GM23338 (cell line): ENCODE measurements at regions not wholly inside any gene's neighbourhood (a gene's known extent, or its start where the extent isn't known, plus 50 kb on each side); places are given as distances from the start of the nearest gene placed in this dataset.

Experiments
- CREB1 ChIP-seq: fragments of 250-450 bp; sonication (Bioruptor Pico); IDR thresholded peaks from 2 replicates; pipeline ENCODE4 v1.5.0; 2020; ENCODE audit warnings: low read depth, mild to moderate bottlenecking, moderate library complexity
- EZH2 ChIP-seq: fragments of 200-600 bp; sonication (generic); IDR thresholded peaks from one replicate; pipeline ENCODE4 v1.8.0; 2017; ENCODE audit warnings: antibody characterized with exemption, mild to moderate bottlenecking, low read depth; ENCODE audit not compliant: unreplicated experiment
- EZH2phosphoT487 ChIP-seq: fragments of 200-600 bp; sonication (generic); IDR thresholded peaks from one replicate; pipeline ENCODE4 v1.8.1; 2018; ENCODE audit warnings: antibody characterized with exemption; ENCODE audit not compliant: unreplicated experiment
- JUNB ChIP-seq: IDR thresholded peaks from one replicate; pipeline ENCODE4 v1.6.1; 2016; ENCODE audit warnings: antibody characterized with exemption; ENCODE audit not compliant: unreplicated experiment
- NANOG ChIP-seq: IDR thresholded peaks from 2 replicates; pipeline ENCODE4 v1.6.1; 2016; ENCODE audit warnings: antibody characterized with exemption, borderline replicate concordance
- POLR2AphosphoS5 ChIP-seq: IDR thresholded peaks from 2 replicates; pipeline ENCODE4 v1.6.1; 2016; ENCODE audit warnings: antibody characterized with exemption, low read depth
- ZNF331 ChIP-seq: fragments of 250-450 bp; sonication (Bioruptor Pico); IDR thresholded peaks from 2 replicates; pipeline ENCODE4 v1.5.0; 2020; ENCODE audit warnings: low read depth, mild to moderate bottlenecking, moderate library complexity
- TF ChIP-seq, protein P1 (sequence below), 2 experiments: fragments of 200-600 bp in 1 of 2; sonication (generic) in 1 of 2; conservative IDR thresholded peaks; 2 replicates each; pipeline versions ENCODE4 v1.5.1 to v1.6.1; 2016 to 2017; ENCODE audit warnings: antibody characterized with exemption in 2 of 2, low read depth in 2 of 2, mild to moderate bottlenecking in 2 of 2, moderate library complexity in 1 of 2
- TF ChIP-seq, protein P2 (sequence below): IDR thresholded peaks from one replicate; pipeline ENCODE4 v1.6.1; 2018; ENCODE audit warnings: antibody characterized with exemption; ENCODE audit not compliant: unreplicated experiment
- TF ChIP-seq, protein P3 (sequence below): IDR thresholded peaks from 2 replicates; pipeline ENCODE4 v1.6.1; 2016; ENCODE audit warnings: antibody characterized with exemption
- TF ChIP-seq, protein P4 (sequence below): fragments of 250-450 bp; sonication (Bioruptor Pico); IDR thresholded peaks from 2 replicates; pipeline ENCODE4 v1.5.0; 2020; ENCODE audit warnings: mild to moderate bottlenecking, moderate library complexity

DNA sequence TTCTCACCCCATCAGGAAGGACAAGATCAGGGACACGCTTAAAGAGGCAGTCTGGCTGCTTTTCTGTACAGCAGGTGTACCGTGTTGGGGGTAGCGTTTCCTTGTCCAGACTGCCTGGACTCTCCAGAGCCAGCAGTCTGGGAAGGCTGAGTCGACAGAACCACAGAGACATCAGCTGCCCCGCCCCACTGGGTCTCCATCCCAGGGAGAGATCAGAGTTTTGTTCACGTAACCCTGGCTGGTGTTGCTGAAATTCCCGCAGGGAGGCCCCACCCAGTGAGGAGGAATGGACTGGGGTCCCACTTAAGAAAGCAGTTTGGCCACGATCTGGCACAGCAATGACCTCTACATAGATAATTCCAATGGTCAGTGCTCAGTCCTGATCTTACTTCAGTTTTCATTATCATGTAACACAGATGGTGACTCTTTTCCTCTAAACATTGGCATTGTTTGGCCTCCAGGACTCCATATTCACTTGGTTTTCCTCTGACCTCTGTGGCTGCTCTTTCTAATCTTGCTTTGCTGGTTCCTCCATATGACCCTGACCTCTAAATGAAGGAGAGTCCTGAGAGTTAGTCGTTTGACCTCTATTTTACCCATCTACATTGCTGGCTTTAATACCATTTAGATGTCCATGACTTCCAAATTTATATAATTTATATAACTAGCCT, 89.6 kb upstream of the LRRC55 start:
- TF ChIP-seq POLR2AphosphoS5 (no peak), EZH2 (no peak), JUNB (no peak), CREB1 (CRISPR knock-in tag) (no peak), EZH2phosphoT487 (no peak), NANOG (no peak), ZNF331 (CRISPR knock-in tag) (no peak)
- TF ChIP-seq, protein P1, sequence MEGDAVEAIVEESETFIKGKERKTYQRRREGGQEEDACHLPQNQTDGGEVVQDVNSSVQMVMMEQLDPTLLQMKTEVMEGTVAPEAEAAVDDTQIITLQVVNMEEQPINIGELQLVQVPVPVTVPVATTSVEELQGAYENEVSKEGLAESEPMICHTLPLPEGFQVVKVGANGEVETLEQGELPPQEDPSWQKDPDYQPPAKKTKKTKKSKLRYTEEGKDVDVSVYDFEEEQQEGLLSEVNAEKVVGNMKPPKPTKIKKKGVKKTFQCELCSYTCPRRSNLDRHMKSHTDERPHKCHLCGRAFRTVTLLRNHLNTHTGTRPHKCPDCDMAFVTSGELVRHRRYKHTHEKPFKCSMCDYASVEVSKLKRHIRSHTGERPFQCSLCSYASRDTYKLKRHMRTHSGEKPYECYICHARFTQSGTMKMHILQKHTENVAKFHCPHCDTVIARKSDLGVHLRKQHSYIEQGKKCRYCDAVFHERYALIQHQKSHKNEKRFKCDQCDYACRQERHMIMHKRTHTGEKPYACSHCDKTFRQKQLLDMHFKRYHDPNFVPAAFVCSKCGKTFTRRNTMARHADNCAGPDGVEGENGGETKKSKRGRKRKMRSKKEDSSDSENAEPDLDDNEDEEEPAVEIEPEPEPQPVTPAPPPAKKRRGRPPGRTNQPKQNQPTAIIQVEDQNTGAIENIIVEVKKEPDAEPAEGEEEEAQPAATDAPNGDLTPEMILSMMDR (conservative IDR thresholded peaks at IDR 0.05; ENCODE audit: low read depth in 2 of 2), result no peak
- TF ChIP-seq, protein P2, sequence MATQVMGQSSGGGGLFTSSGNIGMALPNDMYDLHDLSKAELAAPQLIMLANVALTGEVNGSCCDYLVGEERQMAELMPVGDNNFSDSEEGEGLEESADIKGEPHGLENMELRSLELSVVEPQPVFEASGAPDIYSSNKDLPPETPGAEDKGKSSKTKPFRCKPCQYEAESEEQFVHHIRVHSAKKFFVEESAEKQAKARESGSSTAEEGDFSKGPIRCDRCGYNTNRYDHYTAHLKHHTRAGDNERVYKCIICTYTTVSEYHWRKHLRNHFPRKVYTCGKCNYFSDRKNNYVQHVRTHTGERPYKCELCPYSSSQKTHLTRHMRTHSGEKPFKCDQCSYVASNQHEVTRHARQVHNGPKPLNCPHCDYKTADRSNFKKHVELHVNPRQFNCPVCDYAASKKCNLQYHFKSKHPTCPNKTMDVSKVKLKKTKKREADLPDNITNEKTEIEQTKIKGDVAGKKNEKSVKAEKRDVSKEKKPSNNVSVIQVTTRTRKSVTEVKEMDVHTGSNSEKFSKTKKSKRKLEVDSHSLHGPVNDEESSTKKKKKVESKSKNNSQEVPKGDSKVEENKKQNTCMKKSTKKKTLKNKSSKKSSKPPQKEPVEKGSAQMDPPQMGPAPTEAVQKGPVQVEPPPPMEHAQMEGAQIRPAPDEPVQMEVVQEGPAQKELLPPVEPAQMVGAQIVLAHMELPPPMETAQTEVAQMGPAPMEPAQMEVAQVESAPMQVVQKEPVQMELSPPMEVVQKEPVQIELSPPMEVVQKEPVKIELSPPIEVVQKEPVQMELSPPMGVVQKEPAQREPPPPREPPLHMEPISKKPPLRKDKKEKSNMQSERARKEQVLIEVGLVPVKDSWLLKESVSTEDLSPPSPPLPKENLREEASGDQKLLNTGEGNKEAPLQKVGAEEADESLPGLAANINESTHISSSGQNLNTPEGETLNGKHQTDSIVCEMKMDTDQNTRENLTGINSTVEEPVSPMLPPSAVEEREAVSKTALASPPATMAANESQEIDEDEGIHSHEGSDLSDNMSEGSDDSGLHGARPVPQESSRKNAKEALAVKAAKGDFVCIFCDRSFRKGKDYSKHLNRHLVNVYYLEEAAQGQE, result no peak
- TF ChIP-seq, protein P3, sequence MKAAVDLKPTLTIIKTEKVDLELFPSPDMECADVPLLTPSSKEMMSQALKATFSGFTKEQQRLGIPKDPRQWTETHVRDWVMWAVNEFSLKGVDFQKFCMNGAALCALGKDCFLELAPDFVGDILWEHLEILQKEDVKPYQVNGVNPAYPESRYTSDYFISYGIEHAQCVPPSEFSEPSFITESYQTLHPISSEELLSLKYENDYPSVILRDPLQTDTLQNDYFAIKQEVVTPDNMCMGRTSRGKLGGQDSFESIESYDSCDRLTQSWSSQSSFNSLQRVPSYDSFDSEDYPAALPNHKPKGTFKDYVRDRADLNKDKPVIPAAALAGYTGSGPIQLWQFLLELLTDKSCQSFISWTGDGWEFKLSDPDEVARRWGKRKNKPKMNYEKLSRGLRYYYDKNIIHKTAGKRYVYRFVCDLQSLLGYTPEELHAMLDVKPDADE, result no peak
- TF ChIP-seq, protein P4, sequence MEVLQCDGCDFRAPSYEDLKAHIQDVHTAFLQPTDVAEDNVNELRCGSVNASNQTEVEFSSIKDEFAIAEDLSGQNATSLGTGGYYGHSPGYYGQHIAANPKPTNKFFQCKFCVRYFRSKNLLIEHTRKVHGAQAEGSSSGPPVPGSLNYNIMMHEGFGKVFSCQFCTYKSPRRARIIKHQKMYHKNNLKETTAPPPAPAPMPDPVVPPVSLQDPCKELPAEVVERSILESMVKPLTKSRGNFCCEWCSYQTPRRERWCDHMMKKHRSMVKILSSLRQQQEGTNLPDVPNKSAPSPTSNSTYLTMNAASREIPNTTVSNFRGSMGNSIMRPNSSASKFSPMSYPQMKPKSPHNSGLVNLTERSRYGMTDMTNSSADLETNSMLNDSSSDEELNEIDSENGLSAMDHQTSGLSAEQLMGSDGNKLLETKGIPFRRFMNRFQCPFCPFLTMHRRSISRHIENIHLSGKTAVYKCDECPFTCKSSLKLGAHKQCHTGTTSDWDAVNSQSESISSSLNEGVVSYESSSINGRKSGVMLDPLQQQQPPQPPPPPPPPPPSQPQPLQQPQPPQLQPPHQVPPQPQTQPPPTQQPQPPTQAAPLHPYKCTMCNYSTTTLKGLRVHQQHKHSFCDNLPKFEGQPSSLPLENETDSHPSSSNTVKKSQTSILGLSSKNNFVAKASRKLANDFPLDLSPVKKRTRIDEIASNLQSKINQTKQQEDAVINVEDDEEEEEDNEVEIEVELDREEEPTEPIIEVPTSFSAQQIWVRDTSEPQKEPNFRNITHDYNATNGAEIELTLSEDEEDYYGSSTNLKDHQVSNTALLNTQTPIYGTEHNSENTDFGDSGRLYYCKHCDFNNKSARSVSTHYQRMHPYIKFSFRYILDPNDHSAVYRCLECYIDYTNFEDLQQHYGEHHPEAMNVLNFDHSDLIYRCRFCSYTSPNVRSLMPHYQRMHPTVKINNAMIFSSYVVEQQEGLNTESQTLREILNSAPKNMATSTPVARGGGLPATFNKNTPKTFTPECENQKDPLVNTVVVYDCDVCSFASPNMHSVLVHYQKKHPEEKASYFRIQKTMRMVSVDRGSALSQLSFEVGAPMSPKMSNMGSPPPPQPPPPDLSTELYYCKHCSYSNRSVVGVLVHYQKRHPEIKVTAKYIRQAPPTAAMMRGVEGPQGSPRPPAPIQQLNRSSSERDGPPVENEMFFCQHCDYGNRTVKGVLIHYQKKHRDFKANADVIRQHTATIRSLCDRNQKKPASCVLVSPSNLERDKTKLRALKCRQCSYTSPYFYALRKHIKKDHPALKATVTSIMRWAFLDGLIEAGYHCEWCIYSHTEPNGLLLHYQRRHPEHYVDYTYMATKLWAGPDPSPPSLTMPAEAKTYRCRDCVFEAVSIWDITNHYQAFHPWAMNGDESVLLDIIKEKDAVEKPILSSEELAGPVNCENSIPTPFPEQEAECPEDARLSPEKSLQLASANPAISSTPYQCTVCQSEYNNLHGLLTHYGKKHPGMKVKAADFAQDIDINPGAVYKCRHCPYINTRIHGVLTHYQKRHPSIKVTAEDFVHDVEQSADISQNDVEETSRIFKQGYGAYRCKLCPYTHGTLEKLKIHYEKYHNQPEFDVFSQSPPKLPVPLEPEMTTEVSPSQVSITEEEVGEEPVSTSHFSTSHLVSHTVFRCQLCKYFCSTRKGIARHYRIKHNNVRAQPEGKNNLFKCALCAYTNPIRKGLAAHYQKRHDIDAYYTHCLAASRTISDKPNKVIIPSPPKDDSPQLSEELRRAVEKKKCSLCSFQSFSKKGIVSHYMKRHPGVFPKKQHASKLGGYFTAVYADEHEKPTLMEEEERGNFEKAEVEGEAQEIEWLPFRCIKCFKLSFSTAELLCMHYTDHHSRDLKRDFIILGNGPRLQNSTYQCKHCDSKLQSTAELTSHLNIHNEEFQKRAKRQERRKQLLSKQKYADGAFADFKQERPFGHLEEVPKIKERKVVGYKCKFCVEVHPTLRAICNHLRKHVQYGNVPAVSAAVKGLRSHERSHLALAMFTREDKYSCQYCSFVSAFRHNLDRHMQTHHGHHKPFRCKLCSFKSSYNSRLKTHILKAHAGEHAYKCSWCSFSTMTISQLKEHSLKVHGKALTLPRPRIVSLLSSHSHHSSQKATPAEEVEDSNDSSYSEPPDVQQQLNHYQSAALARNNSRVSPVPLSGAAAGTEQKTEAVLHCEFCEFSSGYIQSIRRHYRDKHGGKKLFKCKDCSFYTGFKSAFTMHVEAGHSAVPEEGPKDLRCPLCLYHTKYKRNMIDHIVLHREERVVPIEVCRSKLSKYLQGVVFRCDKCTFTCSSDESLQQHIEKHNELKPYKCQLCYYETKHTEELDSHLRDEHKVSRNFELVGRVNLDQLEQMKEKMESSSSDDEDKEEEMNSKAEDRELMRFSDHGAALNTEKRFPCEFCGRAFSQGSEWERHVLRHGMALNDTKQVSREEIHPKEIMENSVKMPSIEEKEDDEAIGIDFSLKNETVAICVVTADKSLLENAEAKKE, result no peak
